HG03159 (cell line): ENCODE measurements at regions not wholly inside any gene's neighbourhood (a gene's known extent, or its start where the extent isn't known, plus 50 kb on each side); places are given as distances from the start of the nearest gene placed in this dataset.

Experiments
- ATAC-seq: cut with Tn5 transposase; IDR thresholded peaks from one replicate; pipeline ENCODE4 v1.9.1; 2021; ENCODE audit warnings: mild to moderate bottlenecking, moderate library complexity; ENCODE audit not compliant: unreplicated experiment

- no peak for ATAC-seq
Observed at GRCh38 chr6:167731731-167732422, 94.8 kb upstream of the AFDN start.

- ATAC-seq: no peak
Observed at GRCh38 chr6:167733740-167734661, 92.7 kb upstream of the AFDN start.

- ATAC-seq: no peak
Observed at GRCh38 chr6:167734662-167735083, 92.0 kb upstream of the AFDN start.

DNA sequence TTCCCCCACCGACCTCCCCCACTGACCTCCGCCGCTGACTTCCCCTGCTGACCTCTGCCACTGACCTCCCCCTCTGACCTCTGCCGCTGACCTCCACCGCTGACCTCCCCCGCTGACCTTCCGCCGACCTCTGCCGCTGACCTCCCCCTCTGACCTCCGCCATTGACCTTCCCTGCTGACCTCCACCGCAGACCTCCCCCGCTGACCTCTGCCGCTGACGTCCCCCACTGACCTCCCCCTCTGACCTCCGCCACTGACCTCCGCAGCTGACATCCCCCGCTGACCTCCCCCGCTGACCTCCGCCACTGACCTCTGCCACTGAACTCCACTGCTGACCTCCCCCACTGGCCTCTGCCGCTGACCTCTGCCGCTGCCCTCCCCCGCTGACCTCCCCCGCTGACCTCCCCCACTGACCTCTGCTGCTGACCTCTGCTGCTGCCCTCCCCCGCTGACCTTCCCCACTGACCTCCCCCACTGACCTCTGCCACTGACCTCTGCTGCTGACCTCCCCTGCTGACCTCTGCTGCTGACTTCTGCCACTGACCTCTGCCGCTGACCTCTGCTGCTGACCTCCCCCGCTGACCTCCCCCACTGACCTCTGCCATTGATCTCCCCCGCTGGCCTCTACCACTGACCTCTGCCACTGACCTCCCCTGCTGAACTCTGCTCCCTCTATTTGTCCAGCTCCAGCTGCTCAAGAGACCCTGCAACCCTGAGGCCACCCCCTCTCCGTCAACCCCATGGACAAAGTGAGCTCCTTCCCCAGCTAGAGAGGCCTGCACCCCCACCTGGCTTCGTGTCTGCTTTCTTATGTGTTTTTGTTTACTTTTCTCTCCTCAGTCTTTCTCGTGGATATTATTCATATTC is 91.4 kb upstream of the AFDN start:
- no peak for ATAC-seq

GRCh38 chr6:167735951-167736288 is 90.8 kb upstream of the AFDN start:
- ATAC-seq: no peak

- no peak for ATAC-seq
Observed at GRCh38 chr6:167736486-167737204, 90.1 kb upstream of the AFDN start.

DNA sequence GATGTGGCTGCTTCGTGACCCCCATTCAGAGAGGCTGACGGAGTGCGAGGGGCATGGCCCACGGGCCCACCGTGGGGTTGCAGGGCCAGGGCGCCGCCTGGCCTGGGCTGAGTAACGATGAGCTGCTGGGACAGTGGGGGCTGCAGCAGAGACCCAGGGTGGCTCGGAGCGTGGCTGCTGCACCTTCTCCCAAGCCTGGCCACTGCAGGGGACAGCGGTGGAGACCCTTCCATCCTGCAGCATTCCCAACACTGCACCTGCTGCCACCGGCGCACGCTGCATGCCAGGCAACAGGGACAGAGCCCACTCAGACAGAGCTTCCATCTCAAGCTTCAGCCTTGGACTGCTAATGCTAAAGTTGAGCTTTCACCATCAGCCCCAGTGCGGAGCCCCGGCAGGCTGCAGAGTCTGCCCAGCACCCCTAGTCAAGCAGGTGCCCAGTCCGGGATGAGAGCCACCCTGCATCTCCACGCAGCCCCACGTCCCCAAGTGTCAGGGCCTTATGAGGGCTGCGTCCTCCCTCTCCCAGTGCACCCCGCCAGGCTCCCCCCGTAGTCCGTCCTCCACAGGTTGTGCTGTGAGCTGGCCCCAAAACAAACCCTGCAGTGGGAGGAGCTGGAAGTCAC is 89.4 kb upstream of the AFDN start:
- ATAC-seq: no peak

- no peak for ATAC-seq
Observed at GRCh38 chr6:167738386-167738785, 88.3 kb upstream of the AFDN start.

DNA sequence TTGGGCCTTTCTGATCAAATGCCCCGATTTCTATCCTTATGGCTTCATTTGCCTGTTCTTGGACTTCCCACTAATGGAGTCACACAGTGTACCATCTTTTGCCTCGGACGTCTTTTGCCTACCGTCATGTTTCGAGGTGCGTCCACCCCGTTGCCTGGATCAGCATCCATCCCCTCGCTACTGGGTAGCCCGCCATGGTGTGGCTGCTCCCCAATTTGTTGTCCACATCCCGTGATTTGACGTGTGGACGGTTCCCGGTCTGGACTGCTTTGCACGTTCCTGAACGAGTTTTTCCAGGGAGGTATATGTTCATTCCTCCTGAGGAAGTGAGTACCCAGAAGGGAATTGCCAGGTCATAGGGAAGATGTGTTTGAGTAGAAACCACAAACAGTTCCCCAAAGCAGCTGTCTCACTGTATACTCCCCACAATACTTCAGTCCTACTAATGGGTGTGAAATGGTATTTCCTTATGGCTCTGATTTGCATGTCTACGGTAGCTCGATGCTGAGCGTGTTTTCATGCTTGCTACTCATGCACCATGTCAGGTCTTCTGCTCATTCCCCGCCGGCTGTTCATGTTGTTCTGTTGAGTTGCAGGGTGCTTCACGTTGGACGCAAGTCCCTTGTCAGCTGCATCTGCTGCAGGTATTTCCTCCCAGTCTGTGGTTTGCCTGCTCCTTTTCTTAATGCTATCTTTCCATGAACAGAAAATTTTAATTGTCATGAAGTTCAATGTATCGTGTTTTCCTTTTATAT is 86.8 kb upstream of the AFDN start:
- no peak for ATAC-seq

- ATAC-seq: no peak
Observed at GRCh38 chr6:167742719-167743303, 83.9 kb upstream of the AFDN start.

GRCh38 chr6:167744681-167745669 is 81.7 kb upstream of the AFDN start:
- ATAC-seq: no peak

GRCh38 chr6:167745670-167746389 is 80.9 kb upstream of the AFDN start:
- no peak for ATAC-seq

- ATAC-seq: no peak
Observed at GRCh38 chr6:167746390-167746907, 80.3 kb upstream of the AFDN start.

DNA sequence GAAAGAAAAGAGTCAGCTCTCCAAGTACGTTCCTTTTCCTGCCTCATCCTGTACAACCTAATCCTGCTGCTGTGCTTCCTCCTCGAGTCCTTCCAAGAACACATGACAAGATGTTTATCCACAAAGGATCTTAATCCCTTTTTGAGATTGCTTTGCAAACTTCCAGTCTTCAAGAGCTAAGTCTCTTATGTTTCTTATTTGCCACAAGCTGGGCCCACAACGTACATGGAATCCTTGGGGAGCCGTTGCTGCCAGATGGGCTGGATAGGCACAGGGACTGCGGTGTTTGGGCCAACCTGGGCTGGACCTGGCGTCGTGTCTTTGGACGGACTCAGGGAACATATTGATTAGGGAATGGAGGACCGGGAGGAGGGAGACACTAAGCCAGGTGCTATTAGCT is 79.7 kb upstream of the AFDN start:
- no peak for ATAC-seq

DNA sequence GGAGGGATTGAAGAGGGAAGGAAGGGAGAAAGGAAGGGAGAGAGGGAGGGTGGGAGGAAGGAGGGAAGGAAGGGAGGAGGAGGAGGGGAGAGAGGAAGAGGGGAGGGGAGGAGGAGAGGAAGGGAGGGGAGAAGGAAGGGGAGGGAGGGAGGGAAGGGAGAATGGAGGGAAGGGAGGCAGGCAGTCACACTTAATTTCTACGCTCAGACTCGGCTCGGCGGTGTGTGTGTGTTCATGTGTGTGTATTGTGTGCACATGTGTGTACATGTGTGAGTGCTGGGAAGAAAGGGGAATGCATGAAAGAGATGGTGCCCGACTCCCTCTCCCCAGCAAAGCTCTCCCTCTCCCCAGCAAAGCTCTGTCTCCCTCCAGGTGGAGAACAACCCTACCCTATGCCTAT is 79.1 kb upstream of the AFDN start:
- no peak for ATAC-seq

DNA sequence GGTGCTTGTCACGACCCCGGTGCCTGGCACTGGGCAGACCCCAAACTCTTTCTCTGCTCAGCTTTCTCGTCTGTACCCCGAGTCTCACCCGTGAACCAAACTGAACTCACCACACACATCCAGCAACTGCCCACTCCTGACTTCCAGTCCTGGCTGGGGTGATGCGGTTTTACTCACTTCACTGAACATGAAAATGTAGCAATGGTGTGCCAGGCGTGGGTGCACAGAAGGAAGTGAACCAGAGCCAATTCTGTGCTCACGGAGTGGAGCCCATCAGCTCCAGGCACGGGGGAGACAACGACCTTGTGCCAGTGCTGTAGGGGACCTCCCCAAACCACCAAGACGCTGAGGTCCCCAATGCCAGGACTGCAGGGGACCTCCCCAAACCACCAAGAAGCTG is 78.7 kb upstream of the AFDN start:
- no peak for ATAC-seq
